ENCODE measurements at regions not wholly inside any gene's neighbourhood (a gene's known extent, or its start where the extent isn't known, plus 50 kb on each side); places are given as distances from the start of the nearest gene placed in this dataset.

DNA sequence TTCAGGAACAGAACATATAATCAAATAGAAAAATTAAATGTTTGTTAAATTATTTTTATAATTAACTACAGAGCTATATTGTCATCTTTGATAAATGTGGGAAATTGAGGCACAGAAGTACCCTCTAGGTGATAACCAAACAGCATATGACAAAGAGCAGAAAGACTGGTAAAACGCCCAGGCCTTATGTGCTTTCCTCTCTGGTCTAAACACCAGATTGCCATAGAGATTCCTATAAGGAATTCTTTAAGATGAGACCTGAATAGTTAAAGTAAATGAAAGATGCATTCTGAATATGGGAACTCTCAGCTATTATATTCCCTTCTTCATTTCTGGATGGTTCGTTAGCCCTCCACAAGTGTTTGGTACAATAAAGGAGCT, 140.0 kb upstream of the SOX5 start:
- BruUV-seq (replicated peaks), result no TSS peak
- in situ Hi-C loops (cut with MboI; ENCODE audit: low sequenced_read_pairs) (no loop called here), dilution Hi-C loops (cut with HindIII; ENCODE audit: low sequenced_read_pairs, unreplicated experiment) (no loop called here), intact Hi-C loops (cut with micrococcal nuclease) (no loop called here)
- Histone ChIP-seq H3K4me2 (ENCODE audit: low read depth, low read length) (no peak overlapping the region), H2BK120ac (ENCODE audit: low read depth, low read length) (no peak overlapping the region), H3K4ac (ENCODE audit: low read depth, low read length) (no peak overlapping the region), H3K56ac (ENCODE audit: extremely low read depth, insufficient read depth, low read length) (no peak overlapping the region), H3K27me3 (ENCODE audit: control insufficient read depth, insufficient read depth, low read length) (no peaks in the 10 kb centered on the region), H3K9ac (ENCODE audit: low read depth, low read length) (no peak overlapping the region), H2BK15ac (ENCODE audit: low read depth, low read length) (no peak overlapping the region), H3K4me3 (ENCODE audit: insufficient read depth, low read depth, low read length) (no peak overlapping the region), H3K23ac (ENCODE audit: low read depth, low read length) (no peak overlapping the region), H2AK5ac (ENCODE audit: low read depth, low read length) (no peak overlapping the region), H4K5ac (ENCODE audit: low read depth, low read length) (no peak overlapping the region), H2AK9ac (replicated peaks; ENCODE audit: low read depth, low read length, poor library complexity) (no peak overlapping the region), H3K9me3 (ENCODE audit: control insufficient read depth, insufficient read depth, low read length) (no peaks in the 10 kb centered on the region), H3K4me1 (ENCODE audit: control insufficient read depth, insufficient read depth, low read length) (peaks cover 3% of the 10 kb centered on the region), H4K91ac (ENCODE audit: insufficient read depth, low read depth, low read length) (no peak overlapping the region), H3K27ac (ENCODE audit: insufficient read depth, low read length) (no peak overlapping the region), H4K8ac (ENCODE audit: low read depth in 2 of 2, low read length in 2 of 2) (no peak overlapping the region), H2AFZ (replicated peaks; ENCODE audit: low read length, poor library complexity) (no peak overlapping the region), H3K36me3 (ENCODE audit: control insufficient read depth, insufficient read depth, low read length) (no peaks in the 10 kb centered on the region), H2BK20ac (ENCODE audit: low read depth, low read length) (no peak overlapping the region), H3K14ac (replicated peaks; ENCODE audit: low read depth, low read length) (no peak overlapping the region), H4K20me1 (ENCODE audit: insufficient read depth, low read length) (no peaks in the 10 kb centered on the region), H3K18ac (ENCODE audit: low read depth, low read length) (no peak overlapping the region), H3K79me1 (ENCODE audit: low read depth in 1 of 2, low read length in 2 of 2) (no peaks in the 10 kb centered on the region), H2BK5ac (ENCODE audit: low read depth, low read length, poor library complexity, severe bottlenecking) (no peak overlapping the region), H3K9me1 (ENCODE audit: insufficient read depth, low read length) (peaks cover 6% of the 10 kb centered on the region; the same call in 1 of the 2 replicates)
- no peak for DNase-seq
- ChIA-PET CTCF (no interaction called here), POLR2A (ENCODE audit: unreplicated experiment) (no interaction called here)
- no peak for ATAC-seq (ENCODE audit: low read depth)
- no CpG with 5 or more reads among the region's 2 CpGs for WGBS, 2 experiments (ENCODE audit: extremely low coverage in 2 of 2, insufficient read length in 1 of 2)
- no peak for TF ChIP-seq RCOR1 (IDR thresholded peaks at IDR 0.05; ENCODE audit: insufficient replicate concordance, low read length)
- no peak for TF ChIP-seq MXI1 (IDR thresholded peaks at IDR 0.05; ENCODE audit: borderline replicate concordance, low read depth, low read length)
- TF ChIP-seq, protein P1, sequence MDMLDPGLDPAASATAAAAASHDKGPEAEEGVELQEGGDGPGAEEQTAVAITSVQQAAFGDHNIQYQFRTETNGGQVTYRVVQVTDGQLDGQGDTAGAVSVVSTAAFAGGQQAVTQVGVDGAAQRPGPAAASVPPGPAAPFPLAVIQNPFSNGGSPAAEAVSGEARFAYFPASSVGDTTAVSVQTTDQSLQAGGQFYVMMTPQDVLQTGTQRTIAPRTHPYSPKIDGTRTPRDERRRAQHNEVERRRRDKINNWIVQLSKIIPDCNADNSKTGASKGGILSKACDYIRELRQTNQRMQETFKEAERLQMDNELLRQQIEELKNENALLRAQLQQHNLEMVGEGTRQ (IDR thresholded peaks at IDR 0.05; ENCODE audit: low read depth, low read length), result no peak
- no peak for TF ChIP-seq CEBPB (IDR thresholded peaks at IDR 0.05; ENCODE audit: low read depth, low read length)
- TF ChIP-seq BHLHE40 (IDR thresholded peaks at IDR 0.05; ENCODE audit: low read depth, low read length), result no peak
- TF ChIP-seq ELK1 (IDR thresholded peaks at IDR 0.05; ENCODE audit: borderline replicate concordance, low read depth, low read length), result no peak
- no peak for TF ChIP-seq MAFK (IDR thresholded peaks at IDR 0.05; ENCODE audit: low read depth, low read length)
- TF ChIP-seq RFX5 (IDR thresholded peaks at IDR 0.05; ENCODE audit: low read depth, low read length), result no peak
- TF ChIP-seq MAZ (IDR thresholded peaks at IDR 0.05; ENCODE audit: borderline replicate concordance, low read depth, low read length), result no peak
- no peak for TF ChIP-seq NFE2L2 (IDR thresholded peaks at IDR 0.05; ENCODE audit: low read depth, low read length)
- TF ChIP-seq POLR2A (IDR thresholded peaks at IDR 0.05; ENCODE audit: low read depth, low read length), result no peak
- no peak for TF ChIP-seq RAD21 (IDR thresholded peaks at IDR 0.05; ENCODE audit: low read length)
- TF ChIP-seq SMC3 (IDR thresholded peaks at IDR 0.05; ENCODE audit: low read depth, low read length), result no peak
- no peak for TF ChIP-seq CHD1 (IDR thresholded peaks at IDR 0.05; ENCODE audit: low read depth, low read length)
- TF ChIP-seq, protein P2, sequence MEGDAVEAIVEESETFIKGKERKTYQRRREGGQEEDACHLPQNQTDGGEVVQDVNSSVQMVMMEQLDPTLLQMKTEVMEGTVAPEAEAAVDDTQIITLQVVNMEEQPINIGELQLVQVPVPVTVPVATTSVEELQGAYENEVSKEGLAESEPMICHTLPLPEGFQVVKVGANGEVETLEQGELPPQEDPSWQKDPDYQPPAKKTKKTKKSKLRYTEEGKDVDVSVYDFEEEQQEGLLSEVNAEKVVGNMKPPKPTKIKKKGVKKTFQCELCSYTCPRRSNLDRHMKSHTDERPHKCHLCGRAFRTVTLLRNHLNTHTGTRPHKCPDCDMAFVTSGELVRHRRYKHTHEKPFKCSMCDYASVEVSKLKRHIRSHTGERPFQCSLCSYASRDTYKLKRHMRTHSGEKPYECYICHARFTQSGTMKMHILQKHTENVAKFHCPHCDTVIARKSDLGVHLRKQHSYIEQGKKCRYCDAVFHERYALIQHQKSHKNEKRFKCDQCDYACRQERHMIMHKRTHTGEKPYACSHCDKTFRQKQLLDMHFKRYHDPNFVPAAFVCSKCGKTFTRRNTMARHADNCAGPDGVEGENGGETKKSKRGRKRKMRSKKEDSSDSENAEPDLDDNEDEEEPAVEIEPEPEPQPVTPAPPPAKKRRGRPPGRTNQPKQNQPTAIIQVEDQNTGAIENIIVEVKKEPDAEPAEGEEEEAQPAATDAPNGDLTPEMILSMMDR (conservative IDR thresholded peaks at IDR 0.05; ENCODE audit: low read depth, low read length), result no peak
- no peak for TF ChIP-seq FOS (IDR thresholded peaks at IDR 0.05; ENCODE audit: low read depth, low read length)

Measured in IMR-90 (cell line).